Caki2 (cell line): ENCODE measurements at regions not wholly inside any gene's neighbourhood (a gene's known extent, or its start where the extent isn't known, plus 50 kb on each side); places are given as distances from the start of the nearest gene placed in this dataset.
"Not testable (repeated sequence)": the region's sequence is repeated elsewhere in the genome, so short reads cannot be mapped to it uniquely, and the experiment has no call there.

Experiments
- DNase-seq: peaks from one replicate; pipeline ENCODE4 v3.0.0-alpha.2; 2015; ENCODE audit warnings: low read depth
- in situ Hi-C: cut with HindIII; loops from 2 replicates; pipeline ENCODE4 v1.10.0; 2016; ENCODE audit warnings: low sequenced_read_pairs, low pct_unique_long_range_greater_than_20kb, mixed read lengths

- in situ Hi-C loops, result no loop called here
- DNase-seq, result peak; percentile 90
Observed at GRCh38 chr6:11414176-11414963, 123.2 kb upstream of the TMEM170B start.

DNA sequence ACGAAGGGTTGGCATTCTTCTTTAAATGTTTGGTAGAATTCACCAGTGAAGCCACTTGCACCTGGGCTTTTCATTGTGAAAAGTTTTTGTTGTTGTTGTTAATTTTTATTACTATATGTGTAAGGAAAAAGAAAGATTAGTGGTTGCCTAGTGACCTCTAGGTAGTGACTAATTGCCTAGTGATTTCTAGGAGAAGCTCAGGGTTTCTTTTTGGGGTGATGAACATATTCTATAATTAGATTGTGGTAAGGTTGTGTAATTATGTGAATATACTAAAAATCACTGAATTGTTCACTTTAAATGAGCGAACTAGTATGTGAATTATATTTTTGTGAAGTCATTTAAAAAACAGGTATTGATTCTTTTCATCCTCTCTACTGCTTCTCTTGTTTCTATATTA lies 123.8 kb upstream of the TMEM170B start:
- in situ Hi-C loops, result no loop called here
- no peak for DNase-seq

DNA sequence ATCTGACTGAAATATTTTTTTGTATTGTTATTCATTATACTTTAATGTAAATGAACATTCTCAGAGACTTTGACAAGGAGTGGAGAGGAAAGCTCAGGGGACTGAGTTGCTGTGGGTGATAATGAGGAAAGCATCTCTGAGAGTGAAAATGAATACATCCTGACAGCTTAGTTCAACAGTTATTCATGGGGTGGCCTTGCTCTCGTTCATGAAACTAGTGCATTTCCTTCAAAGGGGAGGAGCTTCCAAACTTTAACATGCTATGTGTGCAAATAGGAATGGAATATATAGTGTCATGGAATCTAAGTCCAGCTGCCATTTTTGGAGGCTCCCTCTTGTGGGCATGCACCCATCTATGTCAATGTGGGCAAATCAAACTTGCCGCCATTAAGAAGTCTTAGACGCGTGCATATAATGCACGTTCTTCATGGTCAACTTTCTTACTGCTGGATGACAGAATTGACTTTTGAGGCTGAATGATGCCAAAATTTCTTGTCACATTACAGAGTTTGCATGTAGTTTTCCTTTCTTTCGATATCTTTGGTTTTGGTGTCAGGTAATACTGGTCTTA lies 124.3 kb upstream of the TMEM170B start:
- in situ Hi-C loops, result no loop called here
- no peak for DNase-seq

- in situ Hi-C loops, result no loop called here
Observed at GRCh38 chr6:11412616-11413015, 124.9 kb upstream of the TMEM170B start.

GRCh38 chr6:11412011-11412424 lies 125.5 kb upstream of the TMEM170B start:
- in situ Hi-C loops, result no loop called here
- no peak for DNase-seq

More at GRCh38 chr6:11412616-11413015, 124.9 kb upstream of the TMEM170B start:
- DNase-seq, result no peak

DNA sequence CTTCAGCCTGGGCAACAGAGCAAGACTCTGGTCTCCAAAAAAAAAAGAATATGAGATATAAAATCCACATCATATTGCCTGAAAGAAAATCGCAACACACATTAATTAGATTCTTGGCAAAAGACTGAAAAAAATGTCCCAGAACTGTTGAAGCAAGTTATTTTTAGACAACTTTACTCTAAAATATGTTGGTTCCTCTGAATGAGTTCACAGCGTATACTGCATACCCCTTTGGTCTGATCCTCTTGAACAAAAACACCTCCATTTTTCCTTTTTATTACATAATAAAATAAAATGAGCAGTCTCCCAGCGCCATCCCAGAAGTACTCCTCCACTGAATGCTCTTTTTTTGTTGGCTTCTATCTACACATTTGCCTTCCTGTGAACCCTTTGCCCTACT lies 126.0 kb upstream of the TMEM170B start:
- in situ Hi-C loops, result no loop called here

DNA sequence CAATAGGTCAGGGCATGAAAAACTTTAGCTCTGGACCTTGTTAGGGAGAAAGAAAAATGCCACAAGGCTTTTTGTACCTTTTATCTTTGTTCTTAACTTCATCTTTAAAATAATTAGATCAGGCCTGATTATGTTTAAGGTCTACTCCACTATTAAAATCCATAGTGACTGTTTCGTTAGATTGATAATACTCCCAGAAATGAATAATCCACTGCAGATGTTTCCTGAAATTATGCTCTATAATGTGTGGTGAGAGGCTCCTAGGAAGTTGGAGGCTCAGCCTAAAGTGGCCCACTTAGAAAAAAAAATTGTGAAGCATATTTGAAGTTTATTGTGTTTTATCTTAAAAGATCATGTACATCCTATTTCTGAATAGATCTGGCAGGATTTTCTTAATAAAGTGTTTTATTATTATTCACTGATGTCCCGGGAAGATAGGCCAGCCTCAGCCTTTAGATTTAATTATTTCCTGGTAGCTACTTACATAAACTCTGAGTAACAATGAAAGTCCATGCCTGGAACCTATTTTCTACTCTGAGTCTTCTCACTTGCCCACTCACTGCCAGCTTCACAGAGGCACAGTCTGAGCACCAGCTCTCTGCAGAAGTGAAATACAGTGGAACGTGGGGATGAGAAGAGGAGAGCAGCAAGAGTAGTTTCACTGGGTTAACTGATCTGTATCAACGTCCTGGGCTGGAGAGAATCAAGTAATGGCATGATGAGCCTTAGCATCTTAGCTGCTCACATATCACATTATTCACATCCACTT lies 126.8 kb upstream of the TMEM170B start:
- no peak for DNase-seq
- in situ Hi-C loops, result no loop called here

More for the DNA sequence above, 126.0 kb upstream of the TMEM170B start:
- no peak for DNase-seq

GRCh38 chr6:11409371-11409770 lies 128.2 kb upstream of the TMEM170B start:
- in situ Hi-C loops, result no loop called here

DNA sequence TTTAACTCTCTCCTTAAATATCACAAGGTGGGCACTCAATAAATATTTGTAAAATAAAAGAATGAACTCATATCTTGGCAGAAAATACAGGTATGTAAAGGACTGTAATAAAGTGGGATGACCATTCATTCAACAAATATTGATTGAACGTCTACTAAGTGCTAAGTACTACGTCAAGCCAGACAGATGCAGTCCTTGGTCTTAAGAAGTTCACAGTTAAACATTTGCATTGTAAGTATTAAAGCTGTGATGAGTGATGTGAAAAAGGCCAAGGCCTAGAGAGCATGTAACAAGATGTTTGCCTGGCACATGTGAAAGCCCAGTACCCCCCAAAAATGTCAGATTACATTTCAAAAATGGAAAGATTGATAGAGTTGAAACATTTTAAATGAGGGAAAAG lies 130.1 kb upstream of the TMEM170B start:
- in situ Hi-C loops, result no loop called here
- DNase-seq, result no peak

More at GRCh38 chr6:11409371-11409770, 128.2 kb upstream of the TMEM170B start:
- no peak for DNase-seq

- in situ Hi-C loops, result no loop called here
- DNase-seq, result no peak
Observed at GRCh38 chr6:11404838-11405237, 132.7 kb upstream of the TMEM170B start.

GRCh38 chr6:11404081-11404480 lies 133.5 kb upstream of the TMEM170B start:
- in situ Hi-C loops, result no loop called here

DNA sequence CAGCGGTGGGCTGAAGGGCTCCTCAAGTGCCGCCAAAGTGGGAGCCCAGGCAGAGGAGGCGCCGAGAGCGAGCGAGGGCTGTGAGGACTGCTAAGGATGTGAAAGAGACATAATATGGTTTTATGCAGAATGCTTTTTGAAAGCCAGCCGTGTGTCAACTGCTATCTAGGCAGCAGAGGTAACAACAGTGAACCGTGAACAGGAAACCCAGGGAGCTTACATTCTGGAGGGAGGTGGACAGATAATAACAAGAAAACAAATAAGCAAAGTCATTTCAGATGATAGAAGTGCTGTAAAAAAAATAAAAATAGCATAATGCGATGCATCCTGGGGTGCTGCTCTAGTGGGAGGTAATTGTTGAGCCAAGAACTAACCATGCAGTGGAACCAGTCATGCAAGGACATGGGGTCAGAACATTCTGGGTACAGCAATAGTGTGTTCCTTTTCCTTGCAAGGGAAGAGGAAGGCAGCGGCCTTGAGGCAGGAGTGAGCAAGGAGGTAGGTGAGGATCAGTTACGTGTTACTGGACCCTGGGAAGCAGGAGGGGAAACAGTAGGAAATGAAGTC lies 134.4 kb upstream of the TMEM170B start:
- DNase-seq, result no peak
- in situ Hi-C loops, result no loop called here

More at GRCh38 chr6:11404081-11404480, 133.5 kb upstream of the TMEM170B start:
- DNase-seq, result no peak

DNA sequence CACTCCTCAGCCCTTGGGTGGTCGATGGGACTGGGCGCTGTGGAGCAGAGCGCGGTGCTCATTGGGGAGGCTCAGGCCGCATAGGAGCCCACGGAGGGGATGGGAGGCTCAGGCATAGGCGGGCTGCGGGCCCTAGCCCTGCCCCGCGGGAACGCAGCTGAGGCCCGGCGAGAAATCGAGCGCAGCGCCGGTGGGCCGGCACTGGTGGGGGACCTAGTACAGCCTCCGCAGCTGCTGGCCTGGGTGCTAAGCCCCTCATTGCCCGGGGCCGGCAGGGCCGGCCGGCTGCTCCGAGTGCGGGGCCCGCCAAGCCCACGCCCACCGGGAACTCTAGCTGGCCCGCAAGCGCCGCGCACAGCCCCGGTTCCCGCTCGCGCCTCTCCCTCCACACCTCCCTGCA lies 135.0 kb upstream of the TMEM170B start:
- in situ Hi-C loops, DNase-seq: not testable (repeated sequence)

DNA sequence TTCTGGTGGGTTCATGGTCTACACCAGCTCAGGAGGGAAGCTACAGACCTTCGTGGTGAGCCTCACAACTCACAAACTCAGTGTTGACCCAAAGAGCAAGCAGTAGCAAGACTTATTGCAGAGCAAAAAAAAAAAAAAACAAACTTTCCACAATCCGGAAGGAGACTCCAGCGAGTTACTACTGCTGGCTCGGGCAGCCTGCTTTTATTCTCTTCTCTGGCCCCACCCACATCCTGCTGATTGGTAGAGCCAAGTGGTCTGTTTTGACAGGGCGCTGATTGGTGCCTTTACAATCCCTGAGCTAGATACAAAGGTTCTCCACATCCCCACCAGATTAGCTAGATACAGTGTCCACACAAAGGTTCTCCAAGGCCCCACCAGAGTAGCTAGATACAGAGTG lies 135.6 kb upstream of the TMEM170B start:
- DNase-seq, in situ Hi-C loops: not testable (repeated sequence)

DNA sequence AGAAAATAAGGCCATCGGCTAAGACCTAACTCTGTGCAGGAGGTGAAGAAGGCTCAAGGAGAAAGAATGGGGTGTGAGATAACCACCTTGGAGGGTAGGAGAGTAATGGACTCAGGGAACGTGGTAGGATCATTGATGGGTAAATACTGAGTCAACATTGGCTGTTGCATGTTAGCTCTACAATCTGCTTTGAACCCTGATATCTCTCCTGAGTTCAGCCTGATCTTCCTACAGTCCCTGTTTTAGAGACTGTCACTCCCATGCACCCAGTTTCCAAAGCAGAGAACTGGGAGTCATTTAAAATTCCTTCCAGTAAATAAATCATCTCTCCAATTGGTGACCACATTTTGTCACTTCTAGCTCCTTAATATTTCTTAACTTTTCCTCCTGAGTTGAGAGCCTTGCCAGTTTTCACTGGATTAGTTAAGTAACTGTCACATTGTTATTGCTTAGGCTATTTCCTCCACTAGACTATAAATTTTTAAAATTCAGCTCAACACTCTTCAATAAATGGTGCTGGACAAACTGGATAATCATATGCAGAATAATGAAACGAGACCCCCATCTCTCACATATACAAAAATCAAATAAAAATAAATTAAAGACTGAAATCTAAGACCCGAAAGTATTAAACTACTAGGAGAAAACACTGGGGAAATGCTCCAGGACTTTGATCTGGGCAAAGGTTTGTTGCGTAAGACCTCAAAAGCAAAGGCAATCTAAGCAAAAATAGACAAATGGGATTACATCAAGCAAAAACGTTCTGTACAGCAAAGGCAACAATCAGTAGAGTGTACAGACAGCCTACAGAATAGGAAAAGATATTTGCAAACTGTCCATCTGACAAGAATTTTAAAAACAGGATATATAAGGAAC lies 138.9 kb upstream of the TMEM170B start:
- in situ Hi-C loops, result no loop called here
- DNase-seq, result no peak

DNA sequence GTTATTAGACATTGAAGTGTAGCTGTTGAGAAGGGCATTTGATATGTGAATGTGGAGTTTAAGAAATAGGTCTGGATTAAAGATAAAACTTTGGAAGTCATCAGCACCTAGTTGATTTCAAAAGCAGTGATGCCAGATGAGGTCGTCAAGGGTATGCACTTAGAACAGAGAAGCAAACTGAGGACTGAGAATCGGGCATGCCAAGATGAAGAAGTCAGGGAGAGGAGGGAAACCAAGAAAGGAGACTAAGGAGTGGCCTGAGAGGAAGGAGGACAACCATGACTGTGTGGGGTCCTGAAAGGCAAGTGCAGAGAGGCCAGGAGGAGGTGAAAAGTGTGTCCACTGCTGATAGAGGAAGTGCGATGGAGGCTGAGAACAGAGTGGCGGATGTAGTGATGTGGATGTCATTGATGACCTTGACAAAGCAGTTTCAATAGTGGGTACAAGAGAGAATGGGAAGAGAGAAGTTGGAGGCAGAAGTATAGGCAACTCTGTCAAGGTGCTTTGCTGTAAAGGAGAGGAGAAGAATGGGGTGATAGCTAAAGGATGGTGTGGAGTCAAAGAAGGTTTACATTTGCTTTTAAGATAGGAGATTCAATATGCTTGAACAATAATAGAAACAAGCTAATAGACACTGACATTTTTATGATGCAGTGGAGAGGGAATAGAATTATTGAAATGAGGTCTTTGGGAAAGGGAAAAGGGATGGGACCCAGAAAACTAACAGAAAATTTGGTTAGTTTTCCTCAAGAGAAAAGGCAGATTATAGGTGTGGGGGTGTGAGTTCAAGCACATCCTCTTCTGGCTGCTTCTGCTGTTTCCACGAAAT lies 139.7 kb upstream of the TMEM170B start:
- in situ Hi-C loops, result no loop called here
- no peak for DNase-seq

DNA sequence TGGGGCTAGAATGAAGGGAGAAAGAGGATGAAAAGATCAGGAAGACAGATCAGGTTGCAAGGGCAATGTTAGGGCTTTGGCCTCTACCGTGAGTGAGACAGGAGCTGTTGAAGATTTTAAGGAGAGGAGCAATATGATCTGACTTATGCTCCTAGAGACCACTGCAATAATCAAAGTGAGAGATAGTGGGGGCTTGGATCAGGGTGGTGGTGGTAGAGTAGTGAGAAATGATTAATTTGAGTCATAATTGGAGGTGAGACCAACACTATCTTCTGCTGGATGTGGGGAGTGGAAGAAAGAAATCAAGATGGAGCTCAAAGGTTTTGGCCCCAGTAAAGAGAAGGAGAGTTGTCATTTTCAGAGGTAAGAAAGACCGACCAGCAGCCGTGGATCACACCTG lies 140.7 kb upstream of the TMEM170B start:
- in situ Hi-C loops, result no loop called here
- no peak for DNase-seq
